ENCODE measurements at regions not wholly inside any gene's neighbourhood (a gene's known extent, or its start where the extent isn't known, plus 50 kb on each side); places are given as distances from the start of the nearest gene placed in this dataset.

DNA sequence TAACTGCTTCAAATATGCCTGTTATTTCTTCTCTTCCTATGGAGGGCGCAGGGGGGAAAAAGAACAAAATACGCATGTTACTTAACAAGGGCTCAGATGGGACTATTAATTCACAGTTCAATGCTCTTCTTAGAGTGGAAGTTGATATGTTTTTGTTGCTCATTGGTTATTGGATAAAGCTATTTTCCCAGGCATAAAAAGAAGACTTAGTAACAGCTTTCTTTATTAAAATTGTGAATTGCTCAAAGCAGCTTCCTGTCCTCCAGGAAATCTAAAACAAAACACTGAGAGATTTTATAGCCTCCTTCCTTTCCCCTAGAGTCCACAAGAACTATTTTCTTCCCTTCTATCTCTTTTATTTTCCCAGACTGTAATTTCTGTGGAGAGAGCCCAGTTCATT lies 180.8 kb downstream of the SH3BP4 start:
- CTCF ChIA-PET: interaction anchor here (1.1 kb wide), 1 partner anchor 614 kb away, joined by 3 read pairs; no protein-coding TSS in a partner anchor
- POLR2A ChIA-PET: no interaction called here

DNA sequence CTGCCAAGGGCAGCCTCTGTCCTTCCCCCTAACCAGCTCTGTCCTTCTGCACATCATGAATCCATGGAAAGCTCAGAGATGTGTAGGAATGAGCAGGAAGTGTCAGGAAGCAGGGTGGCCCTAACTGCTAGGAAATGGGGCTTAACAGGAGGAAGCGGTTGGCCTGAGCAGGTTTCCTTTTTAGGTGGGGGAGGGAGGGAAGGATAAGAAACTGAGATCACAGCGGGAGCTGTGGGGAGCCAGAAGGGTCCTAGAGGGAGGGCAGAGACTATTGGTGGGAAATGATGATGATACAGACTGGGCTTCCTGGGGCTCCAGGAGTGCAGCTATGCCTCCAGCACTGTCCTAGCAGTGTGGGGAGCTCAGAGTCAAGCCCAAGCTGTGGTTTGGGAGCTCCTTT lies 182.0 kb downstream of the SH3BP4 start:
- CTCF ChIA-PET: interaction anchor here (0.9 to 1.2 kb wide), 2 partner anchors 459 to 612 kb away, joined by 3 to 7 read pairs; no protein-coding TSS in a partner anchor
- POLR2A ChIA-PET: no interaction called here
- no peak for TF ChIP-seq FOXA1 (IDR thresholded peaks at IDR 0.05)
- no peak for TF ChIP-seq NFRKB (IDR thresholded peaks at IDR 0.05)
- no peak for TF ChIP-seq HDGF (IDR thresholded peaks at IDR 0.05; ENCODE audit: borderline replicate concordance)
- TF ChIP-seq ZNF384 (IDR thresholded peaks at IDR 0.05): no peak
- TF ChIP-seq PKNOX1 (IDR thresholded peaks at IDR 0.05): no peak
- no peak for TF ChIP-seq SUZ12 (IDR thresholded peaks at IDR 0.05)
- TF ChIP-seq BHLHE40 (IDR thresholded peaks at IDR 0.05; ENCODE audit: borderline replicate concordance): no peak
- TF ChIP-seq L3MBTL2 (conservative IDR thresholded peaks at IDR 0.05): no peak
- no peak for TF ChIP-seq ARNT (IDR thresholded peaks at IDR 0.05)
- no peak for DNase-seq (ENCODE audit: extremely low spot score)

More for the DNA sequence above, 180.8 kb downstream of the SH3BP4 start:
- no peak for DNase-seq (ENCODE audit: extremely low spot score)
- TF ChIP-seq LEF1 (IDR thresholded peaks at IDR 0.05; ENCODE audit: borderline replicate concordance) (no peak), SP1 (IDR thresholded peaks at IDR 0.05) (no peak), PKNOX1 (IDR thresholded peaks at IDR 0.05) (no peak), L3MBTL2 (conservative IDR thresholded peaks at IDR 0.05) (no peak), ZNF384 (IDR thresholded peaks at IDR 0.05) (no peak), FOXA1 (IDR thresholded peaks at IDR 0.05) (no peak), SUZ12 (IDR thresholded peaks at IDR 0.05) (no peak), BHLHE40 (IDR thresholded peaks at IDR 0.05; ENCODE audit: borderline replicate concordance) (no peak), TARDBP (IDR thresholded peaks at IDR 0.05) (no peak), FOXM1 (IDR thresholded peaks at IDR 0.05; ENCODE audit: borderline replicate concordance) (no peak), HDGF (IDR thresholded peaks at IDR 0.05; ENCODE audit: borderline replicate concordance) (no peak), NFRKB (IDR thresholded peaks at IDR 0.05) (no peak), ARNT (IDR thresholded peaks at IDR 0.05) (no peak), CTBP1 (IDR thresholded peaks at IDR 0.05; ENCODE audit: borderline replicate concordance) (no peak), FOXK2 (IDR thresholded peaks at IDR 0.05) (no peak), ELF4 (IDR thresholded peaks at IDR 0.05) (no peak)

- TF ChIP-seq HDGF (IDR thresholded peaks at IDR 0.05; ENCODE audit: borderline replicate concordance) (no peak), ELF4 (IDR thresholded peaks at IDR 0.05) (no peak), PKNOX1 (IDR thresholded peaks at IDR 0.05) (no peak), ARNT (IDR thresholded peaks at IDR 0.05) (no peak), CTBP1 (IDR thresholded peaks at IDR 0.05; ENCODE audit: borderline replicate concordance) (no peak), FOXK2 (IDR thresholded peaks at IDR 0.05) (no peak), LEF1 (IDR thresholded peaks at IDR 0.05; ENCODE audit: borderline replicate concordance) (no peak), SUZ12 (IDR thresholded peaks at IDR 0.05) (no peak), FOXA1 (IDR thresholded peaks at IDR 0.05) (no peak), NFRKB (IDR thresholded peaks at IDR 0.05) (no peak), FOXM1 (IDR thresholded peaks at IDR 0.05; ENCODE audit: borderline replicate concordance) (no peak), L3MBTL2 (conservative IDR thresholded peaks at IDR 0.05) (no peak), TARDBP (IDR thresholded peaks at IDR 0.05) (no peak)
- ChIA-PET CTCF (interaction anchor here (0.9 to 1.2 kb wide), 2 partner anchors 459 to 612 kb away, joined by 3 to 7 read pairs; no protein-coding TSS in a partner anchor), POLR2A (no interaction called here)
- DNase-seq (ENCODE audit: extremely low spot score): no peak
Measured at GRCh38 chr2:235134420-235134819, 182.6 kb downstream of the SH3BP4 start.

DNA sequence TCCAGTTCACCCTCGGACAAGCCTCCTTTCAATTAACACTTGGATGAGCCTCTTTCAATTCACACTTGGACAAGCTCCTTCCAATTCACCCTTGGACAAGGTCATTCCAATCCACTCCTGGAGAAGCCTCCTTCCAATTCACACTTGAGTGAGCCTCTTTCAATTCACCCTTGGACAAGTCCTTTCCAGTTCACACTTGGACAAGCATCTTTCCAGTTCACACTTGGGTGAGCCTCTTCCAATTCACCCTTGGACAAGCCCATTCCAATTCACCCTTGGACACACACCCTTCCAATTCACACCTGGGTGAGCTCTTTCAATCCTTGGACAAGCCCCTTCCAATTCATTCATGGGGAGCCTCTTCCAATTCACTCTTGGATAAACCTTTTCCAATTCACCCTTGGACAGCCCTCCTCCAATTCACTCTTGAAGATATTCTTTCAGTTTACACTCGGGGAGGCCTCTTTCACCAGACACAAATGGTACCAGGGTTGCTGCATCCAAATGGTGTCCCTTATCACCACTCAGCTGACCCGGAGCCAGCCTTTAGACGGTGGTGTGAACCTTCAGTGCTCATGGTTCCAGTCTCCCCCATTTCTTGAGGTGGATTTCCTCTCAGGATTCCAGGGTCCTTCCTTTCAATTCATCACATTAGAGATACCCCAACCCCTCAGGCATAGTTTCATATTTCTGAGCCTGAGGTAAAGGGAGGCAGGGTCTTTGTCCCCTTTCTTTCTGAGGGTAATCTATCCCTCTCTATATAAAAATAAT lies 183.6 kb downstream of the SH3BP4 start:
- no peak for DNase-seq (ENCODE audit: extremely low spot score)
- ChIA-PET POLR2A (no interaction called here), CTCF (interaction anchor here (0.6 kb wide), 1 partner anchor 1779 kb away, joined by 3 read pairs; no protein-coding TSS in a partner anchor)
- TF ChIP-seq SUZ12 (IDR thresholded peaks at IDR 0.05) (no peak), NFRKB (IDR thresholded peaks at IDR 0.05) (no peak), BHLHE40 (IDR thresholded peaks at IDR 0.05; ENCODE audit: borderline replicate concordance) (no peak), ELF4 (IDR thresholded peaks at IDR 0.05) (no peak), FOXM1 (IDR thresholded peaks at IDR 0.05; ENCODE audit: borderline replicate concordance) (no peak), LEF1 (IDR thresholded peaks at IDR 0.05; ENCODE audit: borderline replicate concordance) (no peak), CTBP1 (IDR thresholded peaks at IDR 0.05; ENCODE audit: borderline replicate concordance) (no peak), FOXA1 (IDR thresholded peaks at IDR 0.05) (no peak), ARNT (IDR thresholded peaks at IDR 0.05) (no peak), ZNF384 (IDR thresholded peaks at IDR 0.05) (no peak), FOXK2 (IDR thresholded peaks at IDR 0.05) (no peak)

- peak; percentile 74 for DNase-seq (ENCODE audit: extremely low spot score)
- CTCF ChIA-PET: interaction anchor here (0.6 to 0.8 kb wide), 2 partner anchors 458 to 1779 kb away, joined by 3 to 4 read pairs; no protein-coding TSS in a partner anchor
- POLR2A ChIA-PET: no interaction called here
- TF ChIP-seq ZNF384 (IDR thresholded peaks at IDR 0.05) (no peak), L3MBTL2 (conservative IDR thresholded peaks at IDR 0.05) (peak; percentile 57)
Measured at GRCh38 chr2:235135990-235136561, 184.3 kb downstream of the SH3BP4 start.

GRCh38 chr2:235138339-235138738 lies 186.5 kb downstream of the SH3BP4 start:
- CTCF ChIA-PET: no interaction called here
- no peak for DNase-seq (ENCODE audit: extremely low spot score)
- POLR2A ChIA-PET: no interaction called here
- TF ChIP-seq FOXA1 (IDR thresholded peaks at IDR 0.05) (no peak), CTBP1 (IDR thresholded peaks at IDR 0.05; ENCODE audit: borderline replicate concordance) (no peak), FOXM1 (IDR thresholded peaks at IDR 0.05; ENCODE audit: borderline replicate concordance) (no peak), SUZ12 (IDR thresholded peaks at IDR 0.05) (no peak), HDGF (IDR thresholded peaks at IDR 0.05; ENCODE audit: borderline replicate concordance) (no peak), NFRKB (IDR thresholded peaks at IDR 0.05) (no peak), PKNOX1 (IDR thresholded peaks at IDR 0.05) (no peak), FOXK2 (IDR thresholded peaks at IDR 0.05) (no peak), TARDBP (IDR thresholded peaks at IDR 0.05) (no peak), ARNT (IDR thresholded peaks at IDR 0.05) (no peak), ZNF384 (IDR thresholded peaks at IDR 0.05) (no peak), LEF1 (IDR thresholded peaks at IDR 0.05; ENCODE audit: borderline replicate concordance) (no peak), ELF4 (IDR thresholded peaks at IDR 0.05) (no peak), SP1 (IDR thresholded peaks at IDR 0.05) (no peak), L3MBTL2 (conservative IDR thresholded peaks at IDR 0.05) (no peak), BHLHE40 (IDR thresholded peaks at IDR 0.05; ENCODE audit: borderline replicate concordance) (no peak)

Data from HEK293T (cell line).